ENCODE measurements at regions not wholly inside any gene's neighbourhood (a gene's known extent, or its start where the extent isn't known, plus 50 kb on each side); places are given as distances from the start of the nearest gene placed in this dataset.

GRCh38 chr20:55678126-55678525, 327.2 kb downstream of the CBLN4 start:
- Histone ChIP-seq H3K36me3 (replicated peaks; ENCODE audit: insufficient read depth, low read depth) (no peaks in the 10 kb centered on the region), H4K20me1 (ENCODE audit: insufficient read depth, poor library complexity, severe bottlenecking) (no peaks in the 10 kb centered on the region), H3K4me2 (peak overlapping the region; percentile 47), H3K4me3 (no peak overlapping the region), H3K27ac (peak overlapping the region; percentile 37), H3K27me3 (no peaks in the 10 kb centered on the region), H3K79me2 (no peaks in the 10 kb centered on the region), H2AFZ (no peak overlapping the region), H3K4me1 (ENCODE audit: insufficient read depth) (peaks cover 6% of the 10 kb centered on the region), H3K9me2 (replicated peaks; ENCODE audit: insufficient read depth) (no peaks in the 10 kb centered on the region), H3K9me3 (ENCODE audit: low read depth) (no peaks in the 10 kb centered on the region)
- WGBS (ENCODE audit: low lambda C conversion rate, missing lambda C conversion rate): 48% methylated on average over 3 of the region's 3 CpGs
- DNase-seq (ENCODE audit: low spot score): peak; percentile 50
- TF ChIP-seq EZH2phosphoT487 (IDR thresholded peaks at IDR 0.05; ENCODE audit: low read depth, severe bottlenecking, unreplicated experiment): no peak
- no peak for TF ChIP-seq EZH2 (IDR thresholded peaks at IDR 0.05; ENCODE audit: borderline replicate concordance)
- no peak for TF ChIP-seq CTCF (IDR thresholded peaks at IDR 0.05; ENCODE audit: poor library complexity)

GRCh38 chr20:55677011-55677410, 328.3 kb downstream of the CBLN4 start:
- Histone ChIP-seq H3K36me3 (replicated peaks; ENCODE audit: insufficient read depth, low read depth) (no peaks in the 10 kb centered on the region), H3K4me1 (ENCODE audit: insufficient read depth) (peaks cover 6% of the 10 kb centered on the region), H3K27ac (no peak overlapping the region), H3K79me2 (no peaks in the 10 kb centered on the region), H3K4me2 (peak overlapping the region; percentile 47), H4K20me1 (ENCODE audit: insufficient read depth, poor library complexity, severe bottlenecking) (no peaks in the 10 kb centered on the region), H3K9me2 (replicated peaks; ENCODE audit: insufficient read depth) (no peaks in the 10 kb centered on the region), H3K4me3 (no peak overlapping the region), H2AFZ (no peak overlapping the region), H3K27me3 (no peaks in the 10 kb centered on the region), H3K9me3 (ENCODE audit: low read depth) (no peaks in the 10 kb centered on the region)
- TF ChIP-seq CTCF (IDR thresholded peaks at IDR 0.05; ENCODE audit: poor library complexity) (no peak), EZH2 (IDR thresholded peaks at IDR 0.05; ENCODE audit: borderline replicate concordance) (no peak), EZH2phosphoT487 (IDR thresholded peaks at IDR 0.05; ENCODE audit: low read depth, severe bottlenecking, unreplicated experiment) (no peak)
- 55% methylated on average over 5 of the region's 5 CpGs for WGBS (ENCODE audit: low lambda C conversion rate, missing lambda C conversion rate)
- DNase-seq (ENCODE audit: low spot score): no peak

GRCh38 chr20:55676097-55676496, 329.2 kb downstream of the CBLN4 start:
- Histone ChIP-seq H3K79me2 (no peaks in the 10 kb centered on the region), H3K4me2 (no peak overlapping the region), H4K20me1 (ENCODE audit: insufficient read depth, poor library complexity, severe bottlenecking) (no peaks in the 10 kb centered on the region), H3K4me3 (no peak overlapping the region), H3K4me1 (ENCODE audit: insufficient read depth) (peaks cover 6% of the 10 kb centered on the region), H3K27ac (no peak overlapping the region), H3K27me3 (no peaks in the 10 kb centered on the region), H3K9me3 (ENCODE audit: low read depth) (no peaks in the 10 kb centered on the region), H2AFZ (no peak overlapping the region), H3K9me2 (replicated peaks; ENCODE audit: insufficient read depth) (no peaks in the 10 kb centered on the region), H3K36me3 (replicated peaks; ENCODE audit: insufficient read depth, low read depth) (no peaks in the 10 kb centered on the region)
- 83% methylated on average over 5 of the region's 5 CpGs for WGBS (ENCODE audit: low lambda C conversion rate, missing lambda C conversion rate)
- no peak for TF ChIP-seq CTCF (IDR thresholded peaks at IDR 0.05; ENCODE audit: poor library complexity)
- TF ChIP-seq EZH2phosphoT487 (IDR thresholded peaks at IDR 0.05; ENCODE audit: low read depth, severe bottlenecking, unreplicated experiment): no peak
- no peak for TF ChIP-seq EZH2 (IDR thresholded peaks at IDR 0.05; ENCODE audit: borderline replicate concordance)
- no peak for DNase-seq (ENCODE audit: low spot score)

- no peaks in the 10 kb centered on the region for H3K79me2 ChIP-seq
- H3K27me3 ChIP-seq: no peaks in the 10 kb centered on the region
- no peak for TF ChIP-seq EZH2 (IDR thresholded peaks at IDR 0.05; ENCODE audit: borderline replicate concordance)
- no peak for TF ChIP-seq EZH2phosphoT487 (IDR thresholded peaks at IDR 0.05; ENCODE audit: low read depth, severe bottlenecking, unreplicated experiment)
- no peak for TF ChIP-seq CTCF (IDR thresholded peaks at IDR 0.05; ENCODE audit: poor library complexity)
- DNase-seq (ENCODE audit: low spot score): no peak
- H3K4me1 ChIP-seq (ENCODE audit: insufficient read depth): no peaks in the 10 kb centered on the region
- H4K20me1 ChIP-seq (ENCODE audit: insufficient read depth, poor library complexity, severe bottlenecking): no peaks in the 10 kb centered on the region
- H3K9me2 ChIP-seq (replicated peaks; ENCODE audit: insufficient read depth): no peaks in the 10 kb centered on the region
- H3K4me3 ChIP-seq: no peak overlapping the region
- 98% methylated on average over 1 of the region's 1 CpG for WGBS (ENCODE audit: low lambda C conversion rate, missing lambda C conversion rate)
- H3K9me3 ChIP-seq (ENCODE audit: low read depth): no peaks in the 10 kb centered on the region
- H3K27ac ChIP-seq: no peak overlapping the region
- no peak overlapping the region for H2AFZ ChIP-seq
- no peaks in the 10 kb centered on the region for H3K36me3 ChIP-seq (replicated peaks; ENCODE audit: insufficient read depth, low read depth)
- H3K4me2 ChIP-seq: no peak overlapping the region
Measured at GRCh38 chr20:55668631-55669030, 336.7 kb downstream of the CBLN4 start.
